Right lobe of liver (tissue), 6 donors: ENCODE measurements at regions not wholly inside any gene's neighbourhood (a gene's known extent, or its start where the extent isn't known, plus 50 kb on each side); places are given as distances from the start of the nearest gene placed in this dataset.

Source experiments
- ATAC-seq, 4 donors: fragments of 200-7000 bp; cut with Tn5 transposase; one replicate each; pipeline ENCODE4 v1.9.1; 2020; ENCODE audit warnings: mild to moderate bottlenecking in 4 of 4, moderate library complexity in 4 of 4
- DNase-seq, 3 donors: peaks; one replicate each; pipeline ENCODE4 v3.0.0-alpha.2; 2020
- H3K27ac ChIP-seq, 3 donors: fragments of 200-600 bp; one replicate each; pipeline ENCODE4 v1.8.0; 2022
- H3K27me3 ChIP-seq, 2 donors: fragments of 200-600 bp; one replicate each; pipeline ENCODE4 v1.8.0; 2022
- H3K36me3 ChIP-seq, 4 donors: fragments of 200-600 bp; sonication (generic) in 1 of 4; one replicate each; pipeline versions ENCODE4 v1.5.1 to v1.8.0; 2017 to 2022; ENCODE audit warnings: control low read depth in 1 of 4
- H3K4me1 ChIP-seq, 4 donors: fragments of 200-600 bp; sonication (generic) in 1 of 4; one replicate each; pipeline versions ENCODE4 v1.5.1 to v1.8.0; 2017 to 2022; ENCODE audit warnings: control low read depth in 1 of 4
- H3K4me3 ChIP-seq, 3 donors: fragments of 200-600 bp; one replicate each; pipeline ENCODE4 v1.8.0; 2022
- H3K9me3 ChIP-seq, 4 donors: fragments of 200-600 bp; sonication (generic) in 1 of 4; one replicate each; pipeline versions ENCODE4 v1.5.1 to v1.8.0; 2017 to 2022; ENCODE audit warnings: control low read depth in 1 of 4
- POLR2A ChIP-seq: fragments of 450-650 bp; IDR thresholded peaks from one replicate; pipeline ENCODE4 v1.6.1; 2017; ENCODE audit warnings: antibody characterized with exemption, mild to moderate bottlenecking
- WGBS: methylation state at CpG from one replicate; pipeline ENCODE4 v1.1.6; 2018; ENCODE audit warnings: low coverage, low lambda C conversion rate; ENCODE audit not compliant: insufficient coverage; ENCODE audit errors: missing lambda C conversion rate; 5-methylcytosine and 5-hydroxymethylcytosine counted together
- intact Hi-C, 2 donors: fragments of 100-400 bp; cut with DNase I; formaldehyde crosslinking; loops; one replicate each; pipeline versions ENCODE4 v1.11.2 to v1.14.1; 2022
- TF ChIP-seq, protein P1 (sequence below), 4 donors: fragments of 200-600 bp in 3 of 4; fragments of 450-650 bp in 1 of 4; IDR thresholded peaks; one replicate each; pipeline versions ENCODE4 v1.5.1 to v1.8.0; 2016 to 2022; ENCODE audit warnings: antibody characterized with exemption in 4 of 4, mild to moderate bottlenecking in 2 of 4
- donor health status: DM: no; HTN: yes; CAD: no.
- donor health status: DM: no; HTN: no; CAD: no.
- donor health status: DM: no; HTN: no; CAD: no.
- donor health status: DM: no; HTN: yes; CAD: no.
- donor health status: DM: no; HTN: yes; CAD: no.

DNA sequence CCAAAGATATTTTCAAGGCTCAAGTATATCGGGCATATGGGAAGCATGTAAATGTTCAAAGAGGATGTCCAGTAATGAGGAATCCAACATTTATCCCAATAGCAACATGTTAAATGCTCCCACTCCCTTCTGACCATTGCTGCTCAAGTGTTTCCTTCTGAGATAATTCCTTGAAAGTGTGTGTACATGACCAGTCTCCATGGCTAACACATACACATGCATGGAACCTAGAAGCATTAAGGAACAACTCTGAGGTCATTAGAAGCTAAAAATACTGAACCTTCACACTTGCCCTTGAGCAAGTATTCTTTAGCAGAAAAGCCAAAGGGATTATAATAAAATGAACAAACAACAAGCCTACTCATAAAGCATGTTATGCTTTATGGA, 433.8 kb upstream of the TCF4 start:
- WGBS = 88% methylated on average over 1 of the region's 1 CpG
- Histone ChIP-seq H3K4me1 (no peaks in the 10 kb centered on the region), H3K27me3 (no peaks in the 10 kb centered on the region), H3K36me3 (no peaks in the 10 kb centered on the region), H3K4me3 (no peak overlapping the region), H3K9me3 (no peaks in the 10 kb centered on the region), H3K27ac (no peak overlapping the region)
- DNase-seq = no peak
- no peak for ATAC-seq
- TF ChIP-seq POLR2A = no peak
- TF ChIP-seq, protein P1, sequence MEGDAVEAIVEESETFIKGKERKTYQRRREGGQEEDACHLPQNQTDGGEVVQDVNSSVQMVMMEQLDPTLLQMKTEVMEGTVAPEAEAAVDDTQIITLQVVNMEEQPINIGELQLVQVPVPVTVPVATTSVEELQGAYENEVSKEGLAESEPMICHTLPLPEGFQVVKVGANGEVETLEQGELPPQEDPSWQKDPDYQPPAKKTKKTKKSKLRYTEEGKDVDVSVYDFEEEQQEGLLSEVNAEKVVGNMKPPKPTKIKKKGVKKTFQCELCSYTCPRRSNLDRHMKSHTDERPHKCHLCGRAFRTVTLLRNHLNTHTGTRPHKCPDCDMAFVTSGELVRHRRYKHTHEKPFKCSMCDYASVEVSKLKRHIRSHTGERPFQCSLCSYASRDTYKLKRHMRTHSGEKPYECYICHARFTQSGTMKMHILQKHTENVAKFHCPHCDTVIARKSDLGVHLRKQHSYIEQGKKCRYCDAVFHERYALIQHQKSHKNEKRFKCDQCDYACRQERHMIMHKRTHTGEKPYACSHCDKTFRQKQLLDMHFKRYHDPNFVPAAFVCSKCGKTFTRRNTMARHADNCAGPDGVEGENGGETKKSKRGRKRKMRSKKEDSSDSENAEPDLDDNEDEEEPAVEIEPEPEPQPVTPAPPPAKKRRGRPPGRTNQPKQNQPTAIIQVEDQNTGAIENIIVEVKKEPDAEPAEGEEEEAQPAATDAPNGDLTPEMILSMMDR (IDR thresholded peaks at IDR 0.05) = no peak
- intact Hi-C loops = no loop called here

DNA sequence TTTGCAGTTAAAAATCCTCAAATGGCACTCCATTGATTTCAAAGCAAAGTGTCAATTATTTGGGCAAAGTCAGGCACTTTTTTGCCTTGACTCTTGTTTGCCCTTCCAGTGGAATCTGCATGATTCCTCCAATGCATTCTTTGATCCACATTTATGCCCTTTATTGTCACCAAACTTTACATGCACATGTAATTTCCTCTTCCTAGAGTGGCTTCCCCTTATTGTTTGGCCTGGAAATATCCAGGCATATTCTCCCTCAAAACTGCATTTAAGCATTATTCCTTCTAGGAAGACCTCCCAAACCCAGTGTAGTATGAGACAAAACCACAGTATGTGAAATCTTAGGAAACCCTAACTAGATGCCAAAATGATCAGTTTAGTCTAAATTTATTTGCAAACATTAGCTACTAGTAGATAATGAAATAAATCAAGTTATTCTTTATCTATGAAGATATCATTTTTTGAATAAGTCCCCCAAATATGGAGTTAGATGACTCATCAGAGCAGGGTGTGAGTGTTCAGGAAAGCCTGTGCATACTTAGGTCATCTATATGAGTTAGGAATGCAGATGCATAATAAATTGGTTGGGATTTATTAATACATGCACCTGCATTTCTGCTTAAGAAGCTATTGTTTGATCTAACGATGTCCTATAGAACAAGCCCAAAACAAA, 433.3 kb upstream of the TCF4 start:
- WGBS = 100% methylated on average over 1 of the region's 1 CpG
- Histone ChIP-seq H3K4me3 (no peak overlapping the region), H3K27me3 (no peaks in the 10 kb centered on the region), H3K9me3 (no peaks in the 10 kb centered on the region), H3K36me3 (no peaks in the 10 kb centered on the region), H3K27ac (no peak overlapping the region), H3K4me1 (no peaks in the 10 kb centered on the region)
- DNase-seq = no peak
- peak in 1 of 4 donors; percentile 17 for ATAC-seq
- no peak for TF ChIP-seq POLR2A
- TF ChIP-seq, protein P1 (IDR thresholded peaks at IDR 0.05) = no peak
- intact Hi-C loops = no loop called here

DNA sequence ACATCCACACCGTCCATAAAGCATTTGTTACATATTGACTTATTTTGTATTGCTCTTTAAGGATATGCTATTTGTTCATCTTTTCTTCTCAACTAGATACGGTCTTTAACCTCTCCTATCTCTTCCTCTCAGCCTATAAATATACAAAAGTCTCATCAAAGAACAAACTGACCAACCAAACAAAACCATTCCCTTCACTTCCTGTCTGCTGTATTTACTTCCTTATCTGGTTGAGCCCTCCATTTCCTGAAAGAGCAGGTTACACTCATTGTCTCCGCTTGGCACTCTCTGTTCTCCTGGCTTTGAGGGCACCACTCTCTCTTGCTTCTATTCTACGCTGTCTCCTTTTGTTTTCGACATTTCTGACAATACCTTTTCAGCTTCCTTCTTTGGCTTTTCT, 431.9 kb upstream of the TCF4 start:
- Histone ChIP-seq H3K9me3 (no peaks in the 10 kb centered on the region), H3K4me3 (no peak overlapping the region), H3K27ac (no peak overlapping the region), H3K4me1 (no peaks in the 10 kb centered on the region), H3K36me3 (no peaks in the 10 kb centered on the region), H3K27me3 (no peaks in the 10 kb centered on the region)
- intact Hi-C loops = loop anchor here in 1 of 2 donors (5.0 kb wide), 1 partner anchor 63 kb away; no protein-coding TSS in a partner anchor
- ATAC-seq (no peak), DNase-seq (no peak)
- no peak for TF ChIP-seq POLR2A
- TF ChIP-seq, protein P1 (IDR thresholded peaks at IDR 0.05) = no peak
- 52% methylated on average over 5 of the region's 5 CpGs for WGBS

DNA sequence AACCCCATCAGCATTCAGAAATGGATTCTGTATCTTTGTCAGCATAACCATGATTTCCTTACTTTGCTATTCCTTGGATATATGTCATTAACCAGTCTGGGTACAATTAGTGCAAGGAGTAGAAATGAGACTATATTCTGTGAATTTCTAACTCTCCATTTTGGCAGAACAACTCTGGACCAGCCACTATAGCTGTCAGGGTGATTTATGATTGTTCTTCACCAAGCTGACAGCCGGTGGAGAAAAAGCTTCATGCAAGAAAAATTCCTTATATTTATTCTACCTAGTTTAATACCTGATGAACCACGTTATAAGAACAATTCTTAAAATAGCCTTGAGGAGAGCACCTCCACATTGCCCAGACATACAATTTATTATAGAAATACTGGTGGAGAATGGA, 431.2 kb upstream of the TCF4 start:
- Histone ChIP-seq H3K4me1 (no peaks in the 10 kb centered on the region), H3K36me3 (no peaks in the 10 kb centered on the region), H3K9me3 (no peaks in the 10 kb centered on the region), H3K27me3 (no peaks in the 10 kb centered on the region), H3K4me3 (no peak overlapping the region), H3K27ac (no peak overlapping the region)
- no peak for ATAC-seq
- DNase-seq = no peak
- WGBS = 50% methylated on average over 2 of the region's 2 CpGs
- intact Hi-C loops = loop anchor here in 1 of 2 donors (5.0 kb wide), 1 partner anchor 62 kb away; no protein-coding TSS in a partner anchor
- TF ChIP-seq POLR2A = no peak
- TF ChIP-seq, protein P1 (IDR thresholded peaks at IDR 0.05) = no peak
